OCI-LY1 (cell line): ENCODE measurements at regions not wholly inside any gene's neighbourhood (a gene's known extent, or its start where the extent isn't known, plus 50 kb on each side); places are given as distances from the start of the nearest gene placed in this dataset.

ENCODE experiments used
- H2AFZ ChIP-seq: fragments of 200-600 bp; sonication (generic), shearing (Covaris generic); 2 replicates; pipeline ENCODE4 v1.6.0; 2014; ENCODE audit warnings: antibody characterized with exemption, mild to moderate bottlenecking, low read length
- H3F3A ChIP-seq: fragments of 200-600 bp; sonication (generic), shearing (Covaris generic); 2 replicates; pipeline ENCODE4 v1.6.0; 2014; ENCODE audit warnings: mild to moderate bottlenecking, antibody characterized with exemption, low read length, moderate library complexity; ENCODE audit not compliant: insufficient read depth
- H3K27ac ChIP-seq: fragments of 200-600 bp; sonication (generic); 2 replicates; pipeline ENCODE4 v1.5.1; 2014; ENCODE audit warnings: low read length, mixed run types, mild to moderate bottlenecking, low read depth; ENCODE audit not compliant: poor library complexity, severe bottlenecking
- H3K27me3 ChIP-seq: fragments of 200-600 bp; sonication (generic); 2 replicates; pipeline ENCODE4 v1.6.0; 2014; ENCODE audit warnings: antibody characterized with exemption, mild to moderate bottlenecking, low read length, moderate library complexity; ENCODE audit not compliant: insufficient read depth
- H3K36me3 ChIP-seq: fragments of 200-600 bp; sonication (generic); 2 replicates; pipeline ENCODE4 v1.6.1; 2014; ENCODE audit warnings: mild to moderate bottlenecking, antibody characterized with exemption, low read length, moderate library complexity, mixed read lengths; ENCODE audit not compliant: insufficient read depth
- H3K4me1 ChIP-seq: fragments of 200-600 bp; sonication (generic); 2 replicates; pipeline ENCODE4 v1.5.1; 2014; ENCODE audit warnings: mild to moderate bottlenecking, low read length, moderate library complexity; ENCODE audit not compliant: insufficient read depth, severe bottlenecking
- H3K4me2 ChIP-seq: fragments of 200-600 bp; sonication (generic), shearing (Covaris generic); 2 replicates; pipeline ENCODE4 v1.6.1; 2014; ENCODE audit warnings: low read length
- H3K4me3 ChIP-seq: fragments of 200-600 bp; sonication (generic); 2 replicates; pipeline ENCODE4 v1.5.1; 2014; ENCODE audit warnings: low read length, low read depth, mild to moderate bottlenecking, mixed read lengths; ENCODE audit not compliant: poor library complexity, severe bottlenecking
- H3K79me2 ChIP-seq: fragments of 200-600 bp; shearing (Covaris generic); 2 replicates; pipeline ENCODE4 v1.6.1; 2016; ENCODE audit warnings: mixed run types, low read length, mixed read lengths; ENCODE audit not compliant: insufficient read depth
- H3K9ac ChIP-seq: fragments of 200-600 bp; sonication (generic), shearing (Covaris generic); 2 replicates; pipeline ENCODE4 v1.6.1; 2014; ENCODE audit warnings: mild to moderate bottlenecking, low read length, mixed read lengths
- H3K9me2 ChIP-seq: fragments of 200-600 bp; sonication (generic), shearing (Covaris generic); 2 replicates; pipeline ENCODE4 v1.6.1; 2014; ENCODE audit warnings: low read depth, mild to moderate bottlenecking, low read length, mixed read lengths
- H3K9me3 ChIP-seq: fragments of 200-600 bp; shearing (Covaris generic); 2 replicates; pipeline ENCODE4 v1.6.1; 2014; ENCODE audit warnings: low read length, mixed read lengths
- H4K20me1 ChIP-seq: fragments of 200-600 bp; sonication (generic), shearing (Covaris generic); 2 replicates; pipeline ENCODE4 v1.6.0; 2016; ENCODE audit warnings: mild to moderate bottlenecking, low read length; ENCODE audit not compliant: insufficient read depth
- CTCF ChIP-seq: fragments of 200-600 bp; sonication (generic), shearing (Covaris generic); IDR thresholded peaks from 2 replicates; pipeline ENCODE4 v1.5.1; 2017; ENCODE audit warnings: mild to moderate bottlenecking, antibody characterized with exemption, low read length, moderate library complexity, mixed read lengths
- EZH2 ChIP-seq: fragments of 200-600 bp; sonication (generic), shearing (Covaris generic); IDR thresholded peaks from 2 replicates; pipeline ENCODE4 v1.8.0; 2017; ENCODE audit warnings: borderline replicate concordance, mixed run types, mild to moderate bottlenecking, antibody characterized with exemption, low read length, moderate library complexity, mixed read lengths

- Histone ChIP-seq H3K9me3 (no peaks in the 10 kb centered on the region), H3K79me2 (no peaks in the 10 kb centered on the region), H3K27me3 (no peaks in the 10 kb centered on the region), H2AFZ (no peak overlapping the region), H3F3A (no peaks in the 10 kb centered on the region), H3K9me2 (no peaks in the 10 kb centered on the region), H3K27ac (no peak overlapping the region), H3K4me3 (no peak overlapping the region), H4K20me1 (no peaks in the 10 kb centered on the region), H3K4me2 (no peak overlapping the region), H3K4me1 (no peaks in the 10 kb centered on the region), H3K36me3 (no peaks in the 10 kb centered on the region), H3K9ac (no peak overlapping the region)
- TF ChIP-seq EZH2 = no peak
- no peak for TF ChIP-seq CTCF
These were observed 131.3 kb downstream of the C11orf91 start for GRCh38 chr11:33569333-33569732.

- H3K79me2 ChIP-seq = no peaks in the 10 kb centered on the region
- no peak for TF ChIP-seq EZH2
- TF ChIP-seq CTCF = no peak
- H3K4me1 ChIP-seq = no peaks in the 10 kb centered on the region
- H3K27me3 ChIP-seq = 0 out of 2 replicates have a peak, but pooled peaks cover 3% of the 10 kb centered on the region
- no peak overlapping the region for H3K4me2 ChIP-seq
- no peaks in the 10 kb centered on the region for H3K36me3 ChIP-seq
- H4K20me1 ChIP-seq = no peaks in the 10 kb centered on the region
- no peaks in the 10 kb centered on the region for H3F3A ChIP-seq
- H2AFZ ChIP-seq = no peak overlapping the region
- no peak overlapping the region for H3K9ac ChIP-seq
- H3K9me3 ChIP-seq = no peaks in the 10 kb centered on the region
- no peak overlapping the region for H3K27ac ChIP-seq
- H3K9me2 ChIP-seq = no peaks in the 10 kb centered on the region
- H3K4me3 ChIP-seq = no peak overlapping the region
These were observed 133.6 kb downstream of the C11orf91 start for GRCh38 chr11:33567004-33567403.

GRCh38 chr11:33564856-33565453, 135.7 kb downstream of the C11orf91 start:
- H3F3A ChIP-seq = no peaks in the 10 kb centered on the region

More at GRCh38 chr11:33564856-33565453, 135.7 kb downstream of the C11orf91 start:
- 0 out of 2 replicates have a peak, but pooled peaks cover 3% of the 10 kb centered on the region for H3K27me3 ChIP-seq
- no peak overlapping the region for H3K27ac ChIP-seq
- H3K9me3 ChIP-seq = no peaks in the 10 kb centered on the region
- TF ChIP-seq EZH2 = no peak
- no peak for TF ChIP-seq CTCF
- no peak overlapping the region for H2AFZ ChIP-seq
- no peaks in the 10 kb centered on the region for H3K79me2 ChIP-seq
- no peaks in the 10 kb centered on the region for H3K36me3 ChIP-seq
- H3K9me2 ChIP-seq = no peaks in the 10 kb centered on the region
- H4K20me1 ChIP-seq = no peaks in the 10 kb centered on the region
- H3K4me2 ChIP-seq = no peak overlapping the region
- H3K9ac ChIP-seq = no peak overlapping the region
- H3K4me3 ChIP-seq = no peak overlapping the region
- no peaks in the 10 kb centered on the region for H3K4me1 ChIP-seq
